Smooth muscle cell (in vitro differentiated cells): ENCODE measurements at regions not wholly inside any gene's neighbourhood (a gene's known extent, or its start where the extent isn't known, plus 50 kb on each side); places are given as distances from the start of the nearest gene placed in this dataset.

Experiments
- DNase-seq: peaks from one replicate; lab custom pipeline; 2025; ENCODE audit not compliant: unreplicated experiment; lab: John Stamatoyannopoulos, UW
- H2AFZ ChIP-seq: fragments of 200-600 bp; sonication (generic); 2 replicates; pipeline ENCODE4 v1.6.0; 2016; ENCODE audit warnings: antibody characterized with exemption, low read depth, mild to moderate bottlenecking
- H3F3A ChIP-seq: fragments of 200-600 bp; sonication (generic); 2 replicates; pipeline ENCODE4 v1.6.0; 2017; ENCODE audit warnings: antibody characterized with exemption, low read depth
- H3K27ac ChIP-seq: fragments of 200-600 bp; sonication (generic); 2 replicates; pipeline ENCODE4 v1.5.1; 2016; ENCODE audit warnings: low read depth, mild to moderate bottlenecking
- H3K27me3 ChIP-seq: fragments of 200-600 bp; sonication (generic); 2 replicates; pipeline ENCODE4 v1.6.1; 2016; ENCODE audit warnings: low read depth, mild to moderate bottlenecking
- H3K36me3 ChIP-seq: fragments of 200-600 bp; sonication (generic); 2 replicates; pipeline ENCODE4 v1.5.1; 2016; ENCODE audit warnings: low read depth
- H3K4me1 ChIP-seq: fragments of 200-600 bp; sonication (generic); 2 replicates; pipeline ENCODE4 v1.5.1; 2016; ENCODE audit warnings: low read depth
- H3K4me2 ChIP-seq: fragments of 200-600 bp; sonication (generic); 2 replicates; pipeline ENCODE4 v1.6.0; 2016; ENCODE audit warnings: mild to moderate bottlenecking
- H3K4me3 ChIP-seq: fragments of 200-600 bp; sonication (generic); 2 replicates; pipeline ENCODE4 v1.5.1; 2016; ENCODE audit warnings: mild to moderate bottlenecking
- H3K79me2 ChIP-seq: fragments of 200-600 bp; sonication (generic); 2 replicates; pipeline ENCODE4 v1.6.0; 2016; ENCODE audit warnings: low read depth, mild to moderate bottlenecking
- H3K9ac ChIP-seq: fragments of 200-600 bp; sonication (generic); 2 replicates; pipeline ENCODE4 v1.6.0; 2016; ENCODE audit warnings: low read depth
- H3K9me3 ChIP-seq: fragments of 200-600 bp; sonication (generic); replicated peaks from 2 replicates; pipeline ENCODE4 v1.5.1; 2016; ENCODE audit warnings: low read depth
- H4K20me1 ChIP-seq: fragments of 200-600 bp; sonication (generic); 2 replicates; pipeline ENCODE4 v1.6.0; 2016; ENCODE audit warnings: low read depth
- WGBS: methylation state at CpG from one replicate; pipeline ENCODE4 v1.1.7; 2016; ENCODE audit warnings: low lambda C conversion rate; 5-methylcytosine and 5-hydroxymethylcytosine counted together
- TF ChIP-seq, protein P1 (sequence below): fragments of 200-600 bp; sonication (generic); IDR thresholded peaks from 2 replicates; pipeline ENCODE4 v1.5.1; 2017; ENCODE audit warnings: borderline replicate concordance, mild to moderate bottlenecking, antibody characterized with exemption; ENCODE audit not compliant: insufficient read depth, poor library complexity, severe bottlenecking

DNA sequence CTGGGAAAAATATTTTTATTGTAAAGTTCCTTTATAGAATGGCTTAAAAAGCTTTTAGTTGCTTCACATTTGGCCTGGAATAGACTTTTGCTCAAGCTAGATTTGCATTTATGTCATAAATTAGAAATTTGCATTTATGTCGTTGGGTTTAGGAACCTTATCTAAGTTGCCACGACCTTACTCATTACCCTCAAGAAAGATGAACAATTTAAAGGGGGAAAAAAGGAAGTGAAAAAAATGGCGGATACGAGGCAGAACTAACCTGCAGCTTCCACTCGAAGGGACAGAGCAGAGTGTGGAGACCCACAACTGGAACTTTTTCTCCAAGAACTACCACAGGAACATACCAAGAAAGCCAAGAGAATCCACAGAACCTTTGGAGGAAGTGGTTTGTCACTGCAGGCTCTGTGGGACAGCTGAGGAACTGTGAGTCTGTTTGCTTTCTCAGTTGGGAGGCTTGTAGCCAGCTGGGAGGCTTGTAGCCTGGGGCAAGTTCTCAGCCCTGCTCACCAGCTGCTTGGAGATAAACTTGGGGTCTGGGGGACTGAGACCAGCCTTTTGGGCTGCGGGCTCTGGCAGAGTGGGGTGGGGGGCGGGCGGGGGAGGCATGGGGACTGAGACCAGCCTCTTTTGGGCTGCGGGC lies 349.9 kb upstream of the MEIS1 start:
- no peak for DNase-seq
- H3K4me2 ChIP-seq, result no peak overlapping the region
- H3K9me3 ChIP-seq, result no peaks in the 10 kb centered on the region
- no peaks in the 10 kb centered on the region for H3K36me3 ChIP-seq
- no peaks in the 10 kb centered on the region for H4K20me1 ChIP-seq
- H3K27ac ChIP-seq, result no peak overlapping the region
- TF ChIP-seq, protein P1, sequence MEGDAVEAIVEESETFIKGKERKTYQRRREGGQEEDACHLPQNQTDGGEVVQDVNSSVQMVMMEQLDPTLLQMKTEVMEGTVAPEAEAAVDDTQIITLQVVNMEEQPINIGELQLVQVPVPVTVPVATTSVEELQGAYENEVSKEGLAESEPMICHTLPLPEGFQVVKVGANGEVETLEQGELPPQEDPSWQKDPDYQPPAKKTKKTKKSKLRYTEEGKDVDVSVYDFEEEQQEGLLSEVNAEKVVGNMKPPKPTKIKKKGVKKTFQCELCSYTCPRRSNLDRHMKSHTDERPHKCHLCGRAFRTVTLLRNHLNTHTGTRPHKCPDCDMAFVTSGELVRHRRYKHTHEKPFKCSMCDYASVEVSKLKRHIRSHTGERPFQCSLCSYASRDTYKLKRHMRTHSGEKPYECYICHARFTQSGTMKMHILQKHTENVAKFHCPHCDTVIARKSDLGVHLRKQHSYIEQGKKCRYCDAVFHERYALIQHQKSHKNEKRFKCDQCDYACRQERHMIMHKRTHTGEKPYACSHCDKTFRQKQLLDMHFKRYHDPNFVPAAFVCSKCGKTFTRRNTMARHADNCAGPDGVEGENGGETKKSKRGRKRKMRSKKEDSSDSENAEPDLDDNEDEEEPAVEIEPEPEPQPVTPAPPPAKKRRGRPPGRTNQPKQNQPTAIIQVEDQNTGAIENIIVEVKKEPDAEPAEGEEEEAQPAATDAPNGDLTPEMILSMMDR, result no peak
- no peak overlapping the region for H2AFZ ChIP-seq
- no peaks in the 10 kb centered on the region for H3K27me3 ChIP-seq
- no peaks in the 10 kb centered on the region for H3F3A ChIP-seq
- no peaks in the 10 kb centered on the region for H3K79me2 ChIP-seq
- no peak overlapping the region for H3K4me3 ChIP-seq
- no peak overlapping the region for H3K9ac ChIP-seq
- WGBS, result 85% methylated on average over 9 of the region's 9 CpGs
- H3K4me1 ChIP-seq, result no peaks in the 10 kb centered on the region

GRCh38 chr2:66082581-66082980 lies 352.3 kb upstream of the MEIS1 start:
- Histone ChIP-seq H3F3A (no peaks in the 10 kb centered on the region), H2AFZ (no peak overlapping the region), H3K27ac (no peak overlapping the region), H3K36me3 (no peaks in the 10 kb centered on the region), H3K4me1 (no peaks in the 10 kb centered on the region), H3K79me2 (no peaks in the 10 kb centered on the region), H3K9ac (no peak overlapping the region), H3K4me3 (no peak overlapping the region), H3K4me2 (no peak overlapping the region), H3K9me3 (no peaks in the 10 kb centered on the region), H4K20me1 (no peaks in the 10 kb centered on the region), H3K27me3 (no peaks in the 10 kb centered on the region)
- DNase-seq, result no peak
- WGBS, result 92% methylated on average over 1 of the region's 1 CpG
- TF ChIP-seq, protein P1, result no peak

DNA sequence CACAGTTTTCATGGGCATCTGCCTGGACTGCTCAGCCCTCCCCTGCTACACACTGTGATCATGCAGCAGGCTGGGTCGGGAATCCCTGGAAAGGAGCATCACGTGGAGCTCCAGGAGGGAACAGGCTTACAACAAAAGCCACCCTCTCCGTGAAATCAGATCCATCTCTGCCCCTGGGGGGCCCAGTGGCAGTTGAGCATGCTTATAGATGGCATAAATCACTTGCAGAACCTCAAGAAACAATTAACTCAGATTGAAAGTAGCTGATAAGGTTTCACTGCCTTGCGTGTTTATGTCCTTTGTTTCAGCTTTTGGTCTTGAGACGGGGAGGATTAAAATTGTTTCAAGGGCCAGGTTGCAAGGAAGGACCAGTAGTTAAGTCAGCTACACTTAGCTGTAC lies 354.8 kb upstream of the MEIS1 start:
- H3K4me2 ChIP-seq, result no peak overlapping the region
- H3K27me3 ChIP-seq, result no peaks in the 10 kb centered on the region
- no peak overlapping the region for H2AFZ ChIP-seq
- H3K9me3 ChIP-seq, result no peaks in the 10 kb centered on the region
- DNase-seq, result no peak
- no peaks in the 10 kb centered on the region for H3K4me1 ChIP-seq
- no peak overlapping the region for H3K4me3 ChIP-seq
- H3F3A ChIP-seq, result no peaks in the 10 kb centered on the region
- H3K27ac ChIP-seq, result no peak overlapping the region
- no peaks in the 10 kb centered on the region for H4K20me1 ChIP-seq
- TF ChIP-seq, protein P1, result no peak
- no peak overlapping the region for H3K9ac ChIP-seq
- no peaks in the 10 kb centered on the region for H3K79me2 ChIP-seq
- WGBS, result 25% methylated on average over 5 of the region's 5 CpGs
- H3K36me3 ChIP-seq, result no peaks in the 10 kb centered on the region

GRCh38 chr2:66073172-66073571 lies 361.8 kb upstream of the MEIS1 start:
- H3K27ac ChIP-seq, result no peak overlapping the region
- H3K27me3 ChIP-seq, result no peaks in the 10 kb centered on the region
- 80% methylated on average over 4 of the region's 4 CpGs for WGBS
- H3K79me2 ChIP-seq, result no peaks in the 10 kb centered on the region
- H3K4me1 ChIP-seq, result no peaks in the 10 kb centered on the region
- no peak for DNase-seq
- no peaks in the 10 kb centered on the region for H3K36me3 ChIP-seq
- no peaks in the 10 kb centered on the region for H3K9me3 ChIP-seq
- no peak overlapping the region for H3K4me2 ChIP-seq
- H3K9ac ChIP-seq, result no peak overlapping the region
- H2AFZ ChIP-seq, result no peak overlapping the region
- no peak overlapping the region for H3K4me3 ChIP-seq
- TF ChIP-seq, protein P1, result no peak
- no peaks in the 10 kb centered on the region for H4K20me1 ChIP-seq
- H3F3A ChIP-seq, result no peaks in the 10 kb centered on the region
